Pulmonary artery endothelial cell (primary cell): ENCODE measurements at regions not wholly inside any gene's neighbourhood (a gene's known extent, or its start where the extent isn't known, plus 50 kb on each side); places are given as distances from the start of the nearest gene placed in this dataset.
A peak's percentile ranks its signal among the peaks of the same experiment; 100 is the strongest.
"Not testable (repeated sequence)": the region's sequence is repeated elsewhere in the genome, so short reads cannot be mapped to it uniquely, and the experiment has no call there.

Experiments
- DNase-seq: peaks from one replicate; pipeline ENCODE4 v3.0.0-alpha.2; 2011; ENCODE audit warnings: low read depth, low spot score

GRCh38 chr3:110389005-110389404, 682.6 kb upstream of the NECTIN3 start:
- no peak for DNase-seq

- no peak for DNase-seq
These were observed 681.2 kb upstream of the NECTIN3 start for GRCh38 chr3:110390372-110390771.

DNA sequence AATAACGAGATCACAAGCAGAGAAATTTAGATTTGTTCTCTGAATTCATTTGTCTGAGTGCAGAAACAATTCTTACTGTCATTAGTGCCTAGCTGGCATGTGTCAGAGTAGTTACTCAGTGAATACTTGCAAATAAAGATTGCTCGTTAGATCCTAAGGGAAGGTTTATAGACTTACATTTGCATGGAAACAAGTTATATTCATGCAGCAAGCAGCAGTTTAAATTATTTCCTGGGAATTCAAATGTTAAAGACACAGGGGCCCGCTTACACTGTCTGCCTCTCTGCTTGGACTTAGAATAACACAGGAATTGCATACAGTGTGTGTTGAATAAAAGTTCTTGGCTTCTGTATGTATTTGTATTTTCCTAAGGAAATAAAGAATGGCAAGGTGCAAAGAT, 680.6 kb upstream of the NECTIN3 start:
- DNase-seq: no peak

- no peak for DNase-seq
These were observed 679.8 kb upstream of the NECTIN3 start for GRCh38 chr3:110391640-110392395.

DNA sequence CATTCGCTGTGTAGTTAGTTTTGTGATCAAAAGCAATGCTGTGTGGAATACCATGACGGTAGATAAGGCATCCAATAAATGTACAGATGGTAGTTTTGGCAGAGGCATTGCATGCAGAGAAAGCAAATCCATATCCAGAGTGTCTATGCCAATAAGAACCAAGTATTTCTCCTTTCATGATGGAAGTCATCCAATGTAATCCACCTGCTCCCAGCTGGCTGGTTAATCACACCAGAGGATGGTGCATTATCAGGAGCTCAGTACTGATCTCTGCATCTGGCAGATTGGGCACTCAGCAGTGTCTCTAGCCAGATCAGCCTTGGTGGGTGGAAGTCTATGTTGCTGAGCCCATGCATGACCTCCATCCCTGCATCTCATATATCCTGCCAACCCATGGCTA, 677.7 kb upstream of the NECTIN3 start:
- no peak for DNase-seq

- DNase-seq: no peak
These were observed 674.5 kb upstream of the NECTIN3 start for GRCh38 chr3:110397115-110397514.

GRCh38 chr3:110400315-110400714, 671.3 kb upstream of the NECTIN3 start:
- DNase-seq: no peak

DNA sequence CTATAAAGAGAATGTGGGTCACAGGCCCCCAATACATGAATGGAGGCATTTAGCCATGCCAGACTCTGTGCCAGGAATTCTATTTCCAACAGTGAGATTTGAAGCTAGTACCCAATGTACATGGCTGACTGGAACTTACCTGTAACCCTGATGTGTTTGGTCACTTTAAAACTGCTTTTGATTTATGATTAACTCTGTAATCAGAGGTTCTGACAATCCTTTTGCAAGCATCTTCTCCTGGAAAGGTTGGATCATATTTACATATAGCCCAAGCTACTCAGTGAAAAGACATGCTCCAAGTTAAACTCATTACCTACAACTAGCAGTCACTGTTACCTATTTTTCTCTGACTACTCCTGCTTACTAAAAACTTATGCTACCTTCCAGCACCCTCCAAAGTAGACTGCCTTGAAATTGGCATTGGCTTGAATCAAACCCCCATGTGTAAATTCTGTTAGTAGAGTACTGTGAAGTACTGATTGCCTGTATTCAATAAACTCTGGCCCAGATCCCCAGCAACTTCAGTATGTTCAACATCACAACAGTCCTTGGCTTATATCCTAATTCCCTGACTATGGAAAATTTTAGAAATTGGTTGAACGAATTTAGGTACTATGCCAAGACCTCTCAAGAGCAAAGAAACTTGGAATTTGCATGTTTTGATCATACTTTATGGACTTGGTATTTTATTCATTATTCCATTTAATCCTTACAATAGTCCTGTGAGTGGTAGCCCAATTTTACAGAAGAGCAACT, 665.6 kb upstream of the NECTIN3 start:
- DNase-seq: no peak

GRCh38 chr3:110413266-110413665, 658.4 kb upstream of the NECTIN3 start:
- no peak for DNase-seq

GRCh38 chr3:110413807-110414748, 657.5 kb upstream of the NECTIN3 start:
- peak; percentile 80 for DNase-seq

- DNase-seq: peak; percentile 32
These were observed 656.8 kb upstream of the NECTIN3 start for GRCh38 chr3:110414855-110415254.

DNA sequence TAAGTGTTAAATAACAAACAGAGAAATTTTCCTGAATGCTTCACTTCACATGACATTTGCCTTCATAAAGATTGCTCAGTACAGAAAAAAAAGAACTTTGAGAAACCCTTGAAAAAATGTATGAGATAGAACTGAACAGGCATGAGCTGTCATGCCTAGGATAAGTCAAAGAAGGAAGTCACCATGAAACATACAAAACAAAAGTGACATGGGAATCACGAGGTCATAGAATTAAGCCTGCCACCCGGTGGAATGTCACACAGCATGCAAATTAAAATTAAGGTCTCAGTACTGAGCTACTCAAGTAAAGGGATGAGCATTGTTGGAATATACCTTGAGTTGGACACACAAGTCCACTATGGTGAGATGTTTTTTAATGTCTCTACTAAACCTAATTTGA, 652.5 kb upstream of the NECTIN3 start:
- DNase-seq: no peak

GRCh38 chr3:110419601-110420000, 652.0 kb upstream of the NECTIN3 start:
- no peak for DNase-seq

GRCh38 chr3:110420158-110420641, 651.4 kb upstream of the NECTIN3 start:
- DNase-seq: peak; percentile 71

DNA sequence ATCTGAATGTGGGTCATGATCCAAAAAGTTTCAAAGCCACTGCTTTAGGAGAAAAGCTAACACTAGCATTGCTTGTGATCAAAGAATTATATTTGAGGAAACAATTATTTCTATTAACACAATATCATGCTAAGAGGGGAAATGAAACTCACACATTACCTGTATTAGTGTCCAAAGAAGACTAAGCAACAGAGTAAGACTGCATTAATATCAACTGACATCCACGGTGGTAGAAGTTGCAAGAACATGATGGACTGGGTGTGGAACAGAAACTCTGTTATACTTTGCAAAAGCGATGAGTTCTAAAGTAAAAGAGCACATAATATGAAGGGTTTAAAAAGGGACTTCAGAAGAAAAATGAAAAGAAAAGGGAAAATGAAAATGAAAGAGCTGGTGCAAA, 648.3 kb upstream of the NECTIN3 start:
- DNase-seq: no peak

DNA sequence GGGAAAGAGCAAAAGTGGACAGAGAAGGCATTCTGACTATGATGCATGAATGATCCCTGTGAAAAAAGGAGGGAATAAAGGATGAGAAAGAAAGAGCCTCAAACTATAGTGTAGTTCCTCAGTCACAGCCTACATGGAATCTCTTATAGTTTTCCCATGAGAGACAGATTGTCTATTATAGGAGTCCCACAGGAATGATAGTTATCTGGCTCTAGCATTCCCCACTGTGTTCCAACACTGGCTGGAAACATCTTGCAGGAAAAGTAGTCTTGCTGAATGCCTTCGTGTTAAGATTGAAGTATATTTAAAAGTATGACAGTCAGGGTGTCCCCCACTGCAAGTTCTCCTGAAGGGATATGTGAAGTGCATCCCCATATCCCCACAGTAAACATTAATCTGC, 641.5 kb upstream of the NECTIN3 start:
- no peak for DNase-seq

GRCh38 chr3:110436209-110436608, 635.4 kb upstream of the NECTIN3 start:
- no peak for DNase-seq

GRCh38 chr3:110440066-110440653, 631.5 kb upstream of the NECTIN3 start:
- not testable (repeated sequence) for DNase-seq

DNA sequence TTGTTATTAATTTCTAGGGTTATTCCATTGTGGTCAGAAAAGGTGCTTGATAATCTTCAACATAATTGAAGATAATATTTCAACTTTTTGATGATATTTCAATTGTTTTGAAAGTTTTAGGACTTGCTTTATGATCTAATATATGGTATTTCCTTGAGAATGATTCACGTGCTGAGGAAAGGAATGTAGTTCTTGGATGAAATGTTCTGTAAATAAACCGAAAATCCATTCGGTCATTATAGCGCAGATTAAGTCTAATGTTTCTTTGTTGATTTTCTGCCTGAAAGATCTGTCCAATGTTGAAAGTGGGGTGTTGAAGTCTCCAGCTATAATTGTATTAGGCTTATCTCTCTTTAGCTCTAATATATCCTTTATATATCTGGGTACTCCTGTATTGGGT, 617.5 kb upstream of the NECTIN3 start:
- no peak for DNase-seq

DNA sequence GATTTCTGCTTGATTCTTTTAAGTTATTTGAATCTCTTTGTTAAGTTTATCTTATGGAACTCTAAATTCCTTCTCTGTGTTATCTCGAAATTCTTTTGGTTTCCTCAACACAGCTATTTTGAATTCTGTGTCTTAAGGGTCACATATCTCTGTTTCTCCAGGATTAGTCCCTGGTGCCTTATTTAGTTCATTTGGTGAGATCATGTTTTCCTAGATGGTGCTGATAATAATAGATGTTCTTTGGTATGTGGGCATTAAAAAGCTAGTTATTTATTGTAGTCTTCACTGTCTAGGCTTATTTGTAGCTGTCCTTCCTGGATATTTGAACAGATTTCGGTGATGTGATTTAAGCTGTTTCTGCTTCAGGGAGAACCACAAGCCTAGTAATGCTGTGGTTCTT, 615.6 kb upstream of the NECTIN3 start:
- no peak for DNase-seq

DNA sequence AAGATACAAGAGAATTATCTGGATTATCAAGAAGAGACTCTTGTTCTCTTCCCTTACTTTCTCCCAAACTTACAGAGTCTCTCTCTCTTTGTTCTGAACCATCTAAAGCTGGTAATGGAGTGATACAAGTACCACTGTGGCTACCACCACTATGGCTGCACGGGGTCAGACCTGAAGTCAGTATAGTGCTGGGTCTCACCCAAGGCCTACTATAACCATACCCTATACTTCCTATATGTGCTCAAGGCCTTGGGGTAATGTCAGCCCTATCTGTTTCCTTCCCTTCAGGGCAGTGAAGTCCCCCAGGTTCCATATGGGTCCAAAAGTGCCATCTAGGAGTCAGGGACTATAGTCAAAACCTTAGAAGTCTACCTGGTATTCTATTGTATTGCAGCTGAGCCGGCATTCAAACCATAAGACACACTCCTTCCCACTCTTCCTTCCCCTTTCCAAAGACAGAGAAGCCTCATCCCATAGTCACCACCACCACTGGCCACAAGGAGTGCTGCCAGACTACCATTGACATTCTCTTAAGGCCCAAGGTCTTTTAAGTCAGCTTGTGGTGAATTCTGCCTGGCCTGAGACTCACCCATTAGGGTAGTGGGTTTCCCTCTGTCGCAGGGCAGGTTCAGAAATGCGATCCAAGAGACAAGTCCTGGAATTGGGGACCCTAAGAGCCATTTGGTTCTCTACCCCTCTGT, 615.0 kb upstream of the NECTIN3 start:
- DNase-seq: no peak
